MM.1S (cell line): ENCODE measurements at regions not wholly inside any gene's neighbourhood (a gene's known extent, or its start where the extent isn't known, plus 50 kb on each side); places are given as distances from the start of the nearest gene placed in this dataset.

Experiments used
- EZH2phosphoT487 ChIP-seq: fragments of 300-600 bp; sonication (generic); IDR thresholded peaks from 2 replicates; pipeline ENCODE4 v1.6.1; 2018; ENCODE audit warnings: antibody characterized with exemption, low read length
- TF ChIP-seq, protein P1 (sequence below): fragments of 300-600 bp; sonication (generic); IDR thresholded peaks from 2 replicates; pipeline ENCODE4 v1.5.1; 2016; ENCODE audit warnings: antibody characterized with exemption, low read length, mixed read lengths

DNA sequence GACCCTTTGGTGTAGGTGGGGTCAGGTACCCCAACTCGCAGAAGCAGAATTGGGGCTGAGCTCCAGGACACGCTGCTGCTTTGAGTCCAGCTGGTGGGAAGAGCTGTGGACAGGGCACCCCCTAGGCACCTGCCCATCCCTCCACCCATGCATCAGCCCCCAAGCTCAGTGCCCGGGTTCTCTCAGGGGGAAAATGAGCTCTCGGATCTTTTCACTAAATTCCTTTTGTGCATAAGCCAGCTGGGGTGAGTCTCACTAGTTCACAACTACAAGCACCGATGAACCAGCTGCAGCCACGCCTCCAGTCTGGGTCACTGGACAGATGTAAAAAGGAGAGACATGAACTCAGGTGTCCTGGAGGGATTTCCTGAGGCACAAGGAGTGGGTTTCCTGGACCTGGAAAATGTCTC lies 286.8 kb downstream of the CRLF2 start:
- TF ChIP-seq, protein P1, sequence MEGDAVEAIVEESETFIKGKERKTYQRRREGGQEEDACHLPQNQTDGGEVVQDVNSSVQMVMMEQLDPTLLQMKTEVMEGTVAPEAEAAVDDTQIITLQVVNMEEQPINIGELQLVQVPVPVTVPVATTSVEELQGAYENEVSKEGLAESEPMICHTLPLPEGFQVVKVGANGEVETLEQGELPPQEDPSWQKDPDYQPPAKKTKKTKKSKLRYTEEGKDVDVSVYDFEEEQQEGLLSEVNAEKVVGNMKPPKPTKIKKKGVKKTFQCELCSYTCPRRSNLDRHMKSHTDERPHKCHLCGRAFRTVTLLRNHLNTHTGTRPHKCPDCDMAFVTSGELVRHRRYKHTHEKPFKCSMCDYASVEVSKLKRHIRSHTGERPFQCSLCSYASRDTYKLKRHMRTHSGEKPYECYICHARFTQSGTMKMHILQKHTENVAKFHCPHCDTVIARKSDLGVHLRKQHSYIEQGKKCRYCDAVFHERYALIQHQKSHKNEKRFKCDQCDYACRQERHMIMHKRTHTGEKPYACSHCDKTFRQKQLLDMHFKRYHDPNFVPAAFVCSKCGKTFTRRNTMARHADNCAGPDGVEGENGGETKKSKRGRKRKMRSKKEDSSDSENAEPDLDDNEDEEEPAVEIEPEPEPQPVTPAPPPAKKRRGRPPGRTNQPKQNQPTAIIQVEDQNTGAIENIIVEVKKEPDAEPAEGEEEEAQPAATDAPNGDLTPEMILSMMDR = no peak
- no peak for TF ChIP-seq EZH2phosphoT487
